ENCODE measurements at regions not wholly inside any gene's neighbourhood (a gene's known extent, or its start where the extent isn't known, plus 50 kb on each side); places are given as distances from the start of the nearest gene placed in this dataset.

DNA sequence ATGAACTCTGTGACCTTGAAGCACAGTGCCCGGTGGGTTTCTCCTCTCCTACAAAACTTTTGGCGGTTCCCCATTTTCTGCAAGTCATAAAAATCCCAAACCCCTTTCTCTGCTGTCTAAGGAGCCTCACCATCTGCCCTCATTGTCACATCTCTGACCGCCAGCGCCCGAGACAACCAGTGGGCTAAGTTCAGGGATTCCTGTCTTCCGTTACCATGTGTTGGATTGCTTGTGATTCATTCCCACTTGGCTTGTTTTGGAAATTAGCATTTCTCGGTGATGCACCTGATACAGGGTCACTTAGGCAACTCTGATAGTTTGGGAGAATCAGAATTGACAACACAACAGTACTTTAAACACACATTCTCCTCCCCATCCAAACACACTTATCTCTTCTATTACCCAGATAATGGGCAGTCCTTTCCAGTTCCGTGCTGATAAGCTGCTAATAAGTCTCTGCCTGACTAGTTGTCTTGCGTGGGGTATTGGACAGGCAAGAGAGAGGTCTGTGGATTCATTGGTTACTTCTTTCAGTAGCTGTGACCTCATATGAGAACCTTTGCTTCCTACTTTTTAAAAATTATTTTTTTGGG, 70.0 kb upstream of the KLF4 start:
- no peak for DNase-seq
- no peak for TF ChIP-seq GATA1 (IDR thresholded peaks at IDR 0.05; ENCODE audit: low read depth, low read length)
- no peak for TF ChIP-seq POLR2A (IDR thresholded peaks at IDR 0.05; ENCODE audit: low read length)

DNA sequence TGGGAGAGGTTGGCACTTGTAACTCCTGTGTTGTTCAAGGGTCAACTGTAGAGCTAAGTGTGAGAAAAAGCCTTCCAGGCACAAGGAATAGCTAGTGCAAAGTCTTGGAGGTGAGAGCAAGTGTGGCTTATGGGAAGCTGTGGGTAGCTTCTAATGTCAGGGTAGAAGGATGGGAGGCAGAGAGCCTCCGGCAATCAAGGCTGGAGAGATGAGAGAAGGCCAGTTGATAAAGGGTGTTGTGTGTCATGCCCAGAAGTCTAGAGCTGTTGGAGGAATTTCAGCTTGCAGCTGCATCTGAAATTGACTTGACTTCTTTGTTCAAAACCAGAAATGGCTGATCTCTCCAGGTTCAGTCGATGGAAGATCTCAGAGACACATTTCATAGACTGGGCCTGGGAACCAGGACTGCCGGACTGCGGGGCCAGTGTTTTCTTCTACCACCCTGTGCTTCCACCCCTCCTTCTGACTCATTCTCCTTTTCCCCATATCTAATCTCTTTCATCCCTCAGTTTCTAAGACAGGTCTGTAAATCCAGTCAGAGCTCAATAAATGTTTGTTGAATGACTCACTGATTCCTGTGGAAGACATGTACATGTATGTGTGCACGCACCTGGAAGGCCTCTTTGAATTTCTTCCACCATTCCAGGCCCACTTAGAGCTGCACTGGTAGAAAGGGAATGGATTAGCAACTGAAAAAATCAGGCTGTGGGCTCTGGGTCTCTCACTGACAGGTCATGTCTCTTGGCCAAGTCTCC, 67.8 kb upstream of the KLF4 start:
- TF ChIP-seq GATA1 (IDR thresholded peaks at IDR 0.05; ENCODE audit: low read depth, low read length) = no peak
- TF ChIP-seq POLR2A (IDR thresholded peaks at IDR 0.05; ENCODE audit: low read length) = no peak
- DNase-seq = no peak

DNA sequence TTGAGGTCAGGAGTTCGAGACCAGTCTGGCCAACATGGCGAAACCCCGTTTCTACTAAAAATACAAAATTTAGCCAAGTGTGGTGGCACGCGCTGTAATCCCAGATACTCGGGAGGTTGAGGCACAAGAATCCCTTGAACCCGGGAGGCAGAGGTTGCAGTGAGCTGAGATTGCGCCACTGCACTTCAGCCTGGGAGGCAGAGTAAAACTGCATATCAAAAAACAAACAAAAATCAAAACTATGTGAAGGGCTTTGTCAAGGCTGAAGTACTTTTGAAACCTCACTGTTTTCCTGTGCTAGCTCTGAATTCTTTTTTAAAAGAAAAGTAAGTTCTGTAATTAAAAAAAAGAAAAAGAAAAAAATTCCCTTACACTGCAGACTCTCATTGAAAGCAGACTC, 65.1 kb upstream of the KLF4 start:
- TF ChIP-seq GATA1 (IDR thresholded peaks at IDR 0.05; ENCODE audit: low read depth, low read length) (no peak), POLR2A (IDR thresholded peaks at IDR 0.05; ENCODE audit: low read length) (no peak)
- no peak for DNase-seq

DNA sequence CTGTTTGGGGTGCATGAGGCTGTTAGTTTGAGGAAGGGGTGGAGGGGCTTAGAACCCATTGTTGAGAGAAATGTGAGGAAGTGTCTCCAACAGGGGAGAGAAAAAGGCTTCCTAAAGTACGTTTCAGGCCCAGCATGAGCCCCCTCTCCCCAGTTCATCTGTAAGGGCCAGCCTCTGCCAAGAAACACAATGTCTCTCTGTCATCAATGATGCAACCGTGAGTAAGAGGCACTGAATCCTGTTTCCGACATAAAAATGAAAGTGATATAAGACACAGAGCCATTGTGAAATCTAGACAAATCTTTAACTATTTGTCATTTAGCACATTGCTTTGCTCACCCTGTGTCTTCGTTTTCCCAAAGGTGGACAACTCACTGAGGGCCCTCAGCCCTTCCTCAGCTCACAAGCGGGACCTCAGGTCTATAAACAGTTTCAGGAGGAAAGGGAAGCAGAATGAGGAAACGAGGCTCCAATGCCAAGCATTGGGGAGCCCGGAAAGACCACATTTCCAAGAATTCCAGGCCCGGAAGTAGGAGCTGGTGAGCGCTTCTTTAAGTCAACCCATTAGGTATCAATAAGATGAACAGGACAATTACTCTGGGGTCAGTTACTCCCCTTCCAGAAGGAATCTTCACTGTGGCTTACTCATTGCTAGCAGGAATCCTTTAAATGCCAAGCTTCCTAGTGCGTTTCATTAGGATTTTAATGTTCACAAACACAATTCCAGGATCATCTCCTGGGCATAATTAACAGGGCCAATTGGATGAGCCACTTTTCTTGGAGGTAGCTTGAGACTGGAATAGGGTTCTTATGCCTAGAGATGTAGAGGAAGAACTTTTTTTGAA, 59.0 kb upstream of the KLF4 start:
- peak; percentile 13 to 68 for DNase-seq
- TF ChIP-seq GATA1 (IDR thresholded peaks at IDR 0.05; ENCODE audit: low read depth, low read length) (no peak), POLR2A (IDR thresholded peaks at IDR 0.05; ENCODE audit: low read length) (no peak)

DNA sequence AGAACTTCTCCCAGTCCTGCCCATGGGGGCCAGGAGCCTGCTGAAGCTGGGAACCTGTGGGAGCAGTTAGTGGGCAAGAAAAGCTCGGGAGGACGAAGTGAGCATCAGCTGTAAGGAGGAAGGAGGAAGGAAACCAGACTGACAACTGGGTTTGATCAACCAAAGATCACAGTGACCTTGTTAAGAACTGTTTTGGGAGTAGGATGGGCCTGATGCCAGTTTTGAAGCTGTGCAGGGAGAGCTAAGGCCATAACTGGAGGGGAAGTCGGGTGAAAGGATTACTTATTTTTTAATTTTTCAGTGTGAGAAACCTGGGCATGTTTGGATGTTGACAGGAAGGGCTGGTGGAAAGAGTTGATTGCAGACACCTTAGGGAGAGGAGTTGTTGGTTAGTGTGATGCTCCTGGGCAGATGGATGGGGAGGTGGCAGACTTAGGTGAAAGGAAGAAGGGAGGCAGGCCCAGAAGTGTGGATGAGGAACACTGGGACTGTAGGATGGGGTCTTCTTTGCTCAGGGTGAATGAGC, 58.3 kb upstream of the KLF4 start:
- no peak for DNase-seq
- TF ChIP-seq GATA1 (IDR thresholded peaks at IDR 0.05; ENCODE audit: low read depth, low read length) = no peak
- no peak for TF ChIP-seq POLR2A (IDR thresholded peaks at IDR 0.05; ENCODE audit: low read length)

DNA sequence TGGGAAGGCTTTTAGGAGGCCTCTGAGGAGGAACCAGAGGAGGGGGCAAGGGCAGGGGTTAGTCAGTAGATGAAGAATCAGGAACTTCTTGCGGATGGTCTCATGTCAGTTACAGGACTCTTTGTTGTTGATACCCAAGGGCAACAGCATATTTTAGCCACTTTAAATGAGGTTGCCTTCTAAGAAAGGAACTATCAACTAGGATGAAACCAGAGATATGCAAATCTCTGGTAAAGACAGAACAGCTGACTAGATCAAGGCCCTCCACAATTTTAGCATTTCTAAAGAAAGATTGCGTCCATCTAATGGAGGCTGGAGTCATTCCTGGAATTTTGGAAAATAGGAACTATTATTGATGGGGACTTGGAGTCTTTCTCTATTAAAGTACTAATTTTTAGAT, 57.7 kb upstream of the KLF4 start:
- TF ChIP-seq GATA1 (IDR thresholded peaks at IDR 0.05; ENCODE audit: low read depth, low read length) (no peak), POLR2A (IDR thresholded peaks at IDR 0.05; ENCODE audit: low read length) (no peak)
- no peak for DNase-seq

DNA sequence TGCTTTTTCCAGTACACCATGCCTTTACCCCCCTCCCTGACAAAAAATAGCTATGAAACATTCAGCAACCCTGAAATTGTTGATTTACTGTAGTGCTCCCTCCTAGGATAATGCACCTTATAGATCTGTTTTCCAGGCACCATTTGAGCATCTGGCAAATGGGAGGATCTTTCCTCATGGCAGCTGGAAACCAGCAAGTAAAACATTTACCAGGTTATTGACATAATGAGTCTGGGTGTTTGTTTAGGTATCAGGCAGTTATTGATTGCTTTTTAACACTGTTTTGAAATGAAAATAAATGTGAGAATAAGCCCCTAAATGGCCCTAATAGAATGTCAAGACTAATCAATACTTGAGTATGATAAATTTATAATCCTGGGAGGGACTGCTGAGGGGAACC, 57.3 kb upstream of the KLF4 start:
- no peak for TF ChIP-seq GATA1 (IDR thresholded peaks at IDR 0.05; ENCODE audit: low read depth, low read length)
- TF ChIP-seq POLR2A (IDR thresholded peaks at IDR 0.05; ENCODE audit: low read length) = no peak
- no peak for DNase-seq

DNA sequence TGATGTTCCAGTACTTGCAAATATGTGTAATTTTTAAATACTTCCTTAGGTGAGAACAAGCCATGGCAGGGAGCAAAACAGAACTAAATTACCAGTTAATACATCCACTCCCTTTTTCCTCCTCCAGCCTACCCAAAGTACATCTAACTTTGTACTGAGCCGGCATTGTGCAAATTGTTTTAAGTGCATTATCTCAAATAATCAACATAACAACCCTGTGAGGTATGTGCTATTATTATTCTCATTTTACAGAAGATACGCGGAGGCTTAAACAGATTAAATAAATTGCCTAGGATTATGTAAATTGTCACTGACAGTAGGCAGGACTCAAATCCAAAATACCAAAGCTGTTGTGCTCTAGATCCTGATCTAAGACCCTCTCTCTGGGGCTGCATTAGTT, 55.5 kb upstream of the KLF4 start:
- TF ChIP-seq POLR2A (IDR thresholded peaks at IDR 0.05; ENCODE audit: low read length) (no peak), GATA1 (IDR thresholded peaks at IDR 0.05; ENCODE audit: low read depth, low read length) (no peak)
- no peak for DNase-seq

DNA sequence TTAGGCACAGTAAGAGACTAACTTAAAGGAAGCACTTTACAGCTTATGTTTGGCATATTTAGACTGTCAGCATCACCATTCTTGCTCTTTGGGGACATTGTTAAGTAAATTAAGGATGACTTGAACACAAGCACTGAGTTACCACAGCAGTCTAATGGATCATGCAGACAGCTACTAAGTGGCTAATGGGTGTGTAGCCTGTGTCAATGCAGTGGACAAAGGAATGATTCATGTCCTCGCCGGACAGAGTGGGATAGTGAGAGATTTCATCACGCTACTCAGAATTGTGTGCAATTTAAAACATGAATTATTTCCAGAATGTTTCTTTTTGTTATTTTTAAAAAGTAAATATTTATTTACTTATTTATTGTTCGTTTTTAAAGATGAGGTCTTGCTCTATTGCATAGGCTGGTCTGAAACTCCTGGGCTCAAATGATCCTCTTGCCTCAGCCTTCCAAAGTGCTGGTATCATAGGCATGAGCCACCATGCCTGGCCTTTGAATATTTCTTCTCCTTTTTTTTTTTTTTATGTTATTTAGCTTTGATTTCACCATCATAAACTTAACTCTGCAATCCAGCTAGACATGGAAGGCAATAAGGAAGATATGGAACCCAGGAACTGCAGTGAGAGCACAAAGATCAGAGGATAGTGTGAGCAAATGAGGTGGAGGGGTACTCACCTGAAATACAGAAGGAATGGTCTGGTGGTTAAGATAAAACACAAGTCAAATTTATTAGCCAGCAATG, 53.0 kb upstream of the KLF4 start:
- DNase-seq = no peak
- TF ChIP-seq GATA1 (IDR thresholded peaks at IDR 0.05; ENCODE audit: low read depth, low read length) = no peak

DNA sequence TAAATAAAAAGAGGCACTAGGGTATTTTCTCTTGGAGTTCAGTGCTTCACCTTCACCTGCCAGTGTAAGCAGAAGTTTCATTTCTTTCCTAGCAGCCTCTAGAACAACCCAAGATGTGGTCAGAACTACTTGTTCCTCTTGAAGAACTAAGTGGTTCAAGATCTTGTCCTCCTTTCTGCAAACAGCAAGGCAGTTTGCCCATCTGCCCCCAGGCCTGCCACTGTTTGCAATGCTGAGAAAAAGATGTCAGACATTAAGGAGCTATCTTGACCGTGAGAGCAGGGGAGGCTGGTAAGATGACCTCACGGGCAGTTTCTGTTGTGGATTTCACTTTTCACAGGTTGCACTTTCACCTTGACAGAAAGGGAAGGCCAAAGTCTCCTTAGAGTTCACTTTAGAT, 52.0 kb upstream of the KLF4 start:
- no peak for DNase-seq

DNA sequence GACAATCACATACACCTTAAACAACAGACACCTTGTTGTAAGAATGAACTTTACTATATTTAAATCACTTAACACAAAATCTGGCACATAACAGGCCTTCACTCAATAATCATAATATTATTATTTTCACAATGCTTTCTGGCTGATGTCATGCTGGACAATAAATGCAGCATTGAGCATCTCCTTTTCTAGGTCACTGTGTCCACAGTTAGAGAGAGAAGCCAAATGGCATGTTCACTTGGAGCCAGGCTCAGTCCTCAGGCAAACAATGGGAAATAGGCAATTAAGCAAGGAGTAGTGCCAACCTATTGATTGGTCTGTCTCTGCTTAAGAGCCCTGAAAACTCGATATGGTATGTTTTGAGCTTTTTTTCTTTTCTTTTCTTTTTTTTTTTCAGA, 50.6 kb upstream of the KLF4 start:
- no peak for DNase-seq
- TF ChIP-seq POLR2A (IDR thresholded peaks at IDR 0.05; ENCODE audit: low read length) (no peak), GATA1 (IDR thresholded peaks at IDR 0.05; ENCODE audit: low read depth, low read length) (no peak)

More for the DNA sequence above, 52.0 kb upstream of the KLF4 start:
- TF ChIP-seq GATA1 (IDR thresholded peaks at IDR 0.05; ENCODE audit: low read depth, low read length) (no peak), POLR2A (IDR thresholded peaks at IDR 0.05; ENCODE audit: low read length) (no peak)

DNA sequence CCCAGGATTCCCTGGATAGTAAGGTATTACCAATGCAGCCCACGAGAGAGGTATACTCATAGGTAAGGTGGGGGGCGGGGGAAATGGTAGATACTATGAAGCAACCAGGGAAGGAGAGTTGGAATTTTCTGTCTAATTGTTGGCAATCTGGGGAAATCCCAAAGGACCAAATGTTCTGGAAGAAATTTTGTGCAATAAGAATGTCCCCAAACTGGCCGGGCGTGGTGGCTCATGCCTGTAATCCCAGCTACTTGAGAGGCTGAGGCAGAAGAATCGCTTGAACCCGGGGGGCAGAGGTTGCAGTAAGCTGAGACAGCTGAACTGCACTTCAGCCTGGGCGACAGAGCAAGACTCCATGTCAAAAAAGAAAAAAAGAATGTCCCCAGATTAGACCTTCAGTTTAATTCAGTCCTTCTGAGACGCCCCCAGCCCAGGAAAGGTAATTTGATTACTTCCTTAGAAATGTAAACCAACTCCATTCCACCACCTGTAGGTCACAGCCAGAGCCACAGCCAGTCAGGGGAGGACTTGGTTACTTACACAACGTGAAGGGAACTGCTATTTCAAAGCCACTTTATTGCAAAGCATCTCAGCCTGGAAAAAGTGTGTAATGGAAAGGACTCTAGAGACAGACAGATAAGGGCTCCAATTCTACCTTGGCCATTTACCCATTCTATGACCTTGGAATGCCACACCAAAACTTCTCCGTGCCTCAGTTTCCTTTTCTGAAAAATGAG, 50.0 kb upstream of the KLF4 start:
- TF ChIP-seq POLR2A (IDR thresholded peaks at IDR 0.05; ENCODE audit: low read length) (no peak), GATA1 (IDR thresholded peaks at IDR 0.05; ENCODE audit: low read depth, low read length) (no peak)

More for the DNA sequence above, 50.0 kb upstream of the KLF4 start:
- DNase-seq = no peak

All from erythroblast (primary cell).